Smooth muscle cell (in vitro differentiated cells): ENCODE measurements at regions not wholly inside any gene's neighbourhood (a gene's known extent, or its start where the extent isn't known, plus 50 kb on each side); places are given as distances from the start of the nearest gene placed in this dataset.

Experiments
- DNase-seq: peaks from one replicate; lab custom pipeline; 2025; ENCODE audit not compliant: unreplicated experiment; lab: John Stamatoyannopoulos, UW
- H2AFZ ChIP-seq: fragments of 200-600 bp; sonication (generic); 2 replicates; pipeline ENCODE4 v1.6.0; 2016; ENCODE audit warnings: antibody characterized with exemption, low read depth, mild to moderate bottlenecking
- H3F3A ChIP-seq: fragments of 200-600 bp; sonication (generic); 2 replicates; pipeline ENCODE4 v1.6.0; 2017; ENCODE audit warnings: antibody characterized with exemption, low read depth
- H3K27ac ChIP-seq: fragments of 200-600 bp; sonication (generic); 2 replicates; pipeline ENCODE4 v1.5.1; 2016; ENCODE audit warnings: low read depth, mild to moderate bottlenecking
- H3K27me3 ChIP-seq: fragments of 200-600 bp; sonication (generic); 2 replicates; pipeline ENCODE4 v1.6.1; 2016; ENCODE audit warnings: low read depth, mild to moderate bottlenecking
- H3K36me3 ChIP-seq: fragments of 200-600 bp; sonication (generic); 2 replicates; pipeline ENCODE4 v1.5.1; 2016; ENCODE audit warnings: low read depth
- H3K4me1 ChIP-seq: fragments of 200-600 bp; sonication (generic); 2 replicates; pipeline ENCODE4 v1.5.1; 2016; ENCODE audit warnings: low read depth
- H3K4me2 ChIP-seq: fragments of 200-600 bp; sonication (generic); 2 replicates; pipeline ENCODE4 v1.6.0; 2016; ENCODE audit warnings: mild to moderate bottlenecking
- H3K4me3 ChIP-seq: fragments of 200-600 bp; sonication (generic); 2 replicates; pipeline ENCODE4 v1.5.1; 2016; ENCODE audit warnings: mild to moderate bottlenecking
- H3K79me2 ChIP-seq: fragments of 200-600 bp; sonication (generic); 2 replicates; pipeline ENCODE4 v1.6.0; 2016; ENCODE audit warnings: low read depth, mild to moderate bottlenecking
- H3K9ac ChIP-seq: fragments of 200-600 bp; sonication (generic); 2 replicates; pipeline ENCODE4 v1.6.0; 2016; ENCODE audit warnings: low read depth
- H3K9me3 ChIP-seq: fragments of 200-600 bp; sonication (generic); replicated peaks from 2 replicates; pipeline ENCODE4 v1.5.1; 2016; ENCODE audit warnings: low read depth
- H4K20me1 ChIP-seq: fragments of 200-600 bp; sonication (generic); 2 replicates; pipeline ENCODE4 v1.6.0; 2016; ENCODE audit warnings: low read depth
- WGBS: methylation state at CpG from one replicate; pipeline ENCODE4 v1.1.7; 2016; ENCODE audit warnings: low lambda C conversion rate; 5-methylcytosine and 5-hydroxymethylcytosine counted together
- TF ChIP-seq, protein P1 (sequence below): fragments of 200-600 bp; sonication (generic); IDR thresholded peaks from 2 replicates; pipeline ENCODE4 v1.5.1; 2017; ENCODE audit warnings: borderline replicate concordance, mild to moderate bottlenecking, antibody characterized with exemption; ENCODE audit not compliant: insufficient read depth, poor library complexity, severe bottlenecking

DNA sequence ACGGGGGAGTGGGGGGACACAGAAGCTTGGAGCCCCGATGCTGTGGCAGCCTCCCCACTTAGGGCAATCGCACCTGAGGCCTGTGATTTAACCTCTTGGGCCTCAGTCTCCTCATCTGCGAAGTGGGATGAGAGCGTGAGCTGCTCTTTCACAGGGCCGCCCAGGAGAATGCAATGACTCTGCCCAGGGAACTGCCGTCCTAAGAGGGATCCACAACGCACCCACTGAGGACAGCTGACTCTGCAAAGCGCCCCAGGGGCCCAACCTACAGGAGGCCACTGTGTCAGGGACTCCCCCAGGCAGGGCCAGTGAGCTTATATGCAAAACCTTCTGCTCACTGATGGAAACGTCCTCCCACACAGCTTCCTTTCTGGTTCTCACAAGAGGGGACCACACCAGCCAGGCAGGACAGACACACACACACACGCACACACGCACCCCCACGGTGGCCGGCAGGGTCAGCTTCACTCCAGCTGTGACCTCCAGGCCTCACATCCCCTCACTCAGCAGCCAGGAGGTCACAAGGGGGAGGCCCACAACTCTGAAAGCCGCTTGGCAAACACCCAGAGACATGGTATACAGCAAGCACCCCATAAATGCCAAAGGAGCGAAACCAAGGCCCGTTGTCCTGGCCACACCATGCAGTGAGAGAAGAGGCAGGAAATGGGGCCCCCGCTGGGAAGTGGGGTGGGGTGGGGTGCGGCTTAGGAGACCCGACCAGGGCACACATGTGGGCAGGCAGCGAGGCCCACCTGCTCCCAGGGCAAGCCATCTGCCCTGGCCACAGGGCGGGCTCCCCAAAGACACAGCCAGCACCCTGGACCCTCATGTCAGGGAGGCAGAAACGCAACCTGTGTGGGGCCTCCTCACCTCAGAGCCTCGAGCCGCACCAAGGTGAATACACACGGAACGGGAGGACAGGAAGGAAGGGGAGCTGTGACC is 73.3 kb downstream of the NCOR2 start:
- 91% methylated on average over 27 of the region's 27 CpGs for WGBS
- Histone ChIP-seq H3K4me2 (no peak overlapping the region), H3K36me3 (no peaks in the 10 kb centered on the region), H3K27ac (no peak overlapping the region), H2AFZ (no peak overlapping the region), H3K27me3 (no peaks in the 10 kb centered on the region), H4K20me1 (peaks cover 100% of the 10 kb centered on the region), H3F3A (peaks cover 3% of the 10 kb centered on the region), H3K9ac (no peak overlapping the region), H3K4me3 (no peak overlapping the region), H3K4me1 (no peaks in the 10 kb centered on the region), H3K9me3 (no peaks in the 10 kb centered on the region), H3K79me2 (peaks cover 96% of the 10 kb centered on the region)
- TF ChIP-seq, protein P1, sequence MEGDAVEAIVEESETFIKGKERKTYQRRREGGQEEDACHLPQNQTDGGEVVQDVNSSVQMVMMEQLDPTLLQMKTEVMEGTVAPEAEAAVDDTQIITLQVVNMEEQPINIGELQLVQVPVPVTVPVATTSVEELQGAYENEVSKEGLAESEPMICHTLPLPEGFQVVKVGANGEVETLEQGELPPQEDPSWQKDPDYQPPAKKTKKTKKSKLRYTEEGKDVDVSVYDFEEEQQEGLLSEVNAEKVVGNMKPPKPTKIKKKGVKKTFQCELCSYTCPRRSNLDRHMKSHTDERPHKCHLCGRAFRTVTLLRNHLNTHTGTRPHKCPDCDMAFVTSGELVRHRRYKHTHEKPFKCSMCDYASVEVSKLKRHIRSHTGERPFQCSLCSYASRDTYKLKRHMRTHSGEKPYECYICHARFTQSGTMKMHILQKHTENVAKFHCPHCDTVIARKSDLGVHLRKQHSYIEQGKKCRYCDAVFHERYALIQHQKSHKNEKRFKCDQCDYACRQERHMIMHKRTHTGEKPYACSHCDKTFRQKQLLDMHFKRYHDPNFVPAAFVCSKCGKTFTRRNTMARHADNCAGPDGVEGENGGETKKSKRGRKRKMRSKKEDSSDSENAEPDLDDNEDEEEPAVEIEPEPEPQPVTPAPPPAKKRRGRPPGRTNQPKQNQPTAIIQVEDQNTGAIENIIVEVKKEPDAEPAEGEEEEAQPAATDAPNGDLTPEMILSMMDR: no peak
- DNase-seq: no peak

DNA sequence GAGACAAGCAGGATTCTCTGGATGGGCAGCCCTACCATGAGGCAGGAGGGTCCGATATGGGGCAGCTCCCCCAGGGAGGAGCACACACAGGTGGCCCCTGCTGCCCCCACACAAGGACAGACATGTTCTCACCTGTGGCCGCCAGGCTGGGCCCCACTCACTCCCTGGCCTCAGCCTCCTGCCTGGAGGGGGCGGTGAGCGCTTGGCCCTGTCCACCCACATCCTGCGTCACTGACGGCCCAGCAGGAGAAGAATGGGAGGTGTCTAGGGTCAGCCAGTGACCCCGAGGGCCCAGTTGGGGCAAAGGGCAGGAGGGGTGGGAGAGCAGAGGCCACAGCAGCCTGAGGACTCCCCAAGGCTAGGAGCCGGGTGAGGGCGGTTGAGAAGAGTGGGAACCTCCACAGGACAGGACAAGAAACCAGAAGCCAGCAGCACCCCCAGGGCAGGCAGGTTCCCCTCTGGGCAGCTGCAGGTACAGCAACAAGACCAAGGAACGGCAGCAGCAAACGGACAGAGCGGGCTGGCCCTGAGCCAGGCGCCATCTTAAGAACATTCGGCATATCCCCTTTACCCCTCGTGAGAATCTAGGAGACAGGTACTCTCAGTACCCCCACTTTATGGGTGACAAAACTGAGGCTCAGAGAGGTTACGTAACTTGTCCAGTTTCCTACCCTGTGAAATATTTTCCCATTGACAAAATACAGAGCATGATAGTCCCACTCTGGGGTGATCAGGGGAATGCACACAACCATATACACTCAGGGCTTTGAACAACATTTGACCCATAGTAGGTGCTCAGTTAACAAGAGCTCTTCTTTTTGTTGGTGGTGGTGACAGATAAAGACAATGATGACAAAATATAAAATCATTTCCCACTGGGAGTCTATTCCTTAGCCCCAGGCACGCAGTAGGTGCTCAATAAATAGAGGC is 74.3 kb downstream of the NCOR2 start:
- no peaks in the 10 kb centered on the region for H3K4me1 ChIP-seq
- peaks cover 3% of the 10 kb centered on the region for H3F3A ChIP-seq
- no peak overlapping the region for H3K4me2 ChIP-seq
- H3K27ac ChIP-seq: no peak overlapping the region
- no peaks in the 10 kb centered on the region for H3K36me3 ChIP-seq
- TF ChIP-seq, protein P1: no peak
- DNase-seq: no peak
- no peak overlapping the region for H3K4me3 ChIP-seq
- H3K9me3 ChIP-seq: no peaks in the 10 kb centered on the region
- peaks cover 91% of the 10 kb centered on the region for H3K79me2 ChIP-seq
- 85% methylated on average over 17 of the region's 17 CpGs for WGBS
- no peak overlapping the region for H3K9ac ChIP-seq
- no peaks in the 10 kb centered on the region for H3K27me3 ChIP-seq
- H4K20me1 ChIP-seq: peaks cover 100% of the 10 kb centered on the region
- no peak overlapping the region for H2AFZ ChIP-seq

DNA sequence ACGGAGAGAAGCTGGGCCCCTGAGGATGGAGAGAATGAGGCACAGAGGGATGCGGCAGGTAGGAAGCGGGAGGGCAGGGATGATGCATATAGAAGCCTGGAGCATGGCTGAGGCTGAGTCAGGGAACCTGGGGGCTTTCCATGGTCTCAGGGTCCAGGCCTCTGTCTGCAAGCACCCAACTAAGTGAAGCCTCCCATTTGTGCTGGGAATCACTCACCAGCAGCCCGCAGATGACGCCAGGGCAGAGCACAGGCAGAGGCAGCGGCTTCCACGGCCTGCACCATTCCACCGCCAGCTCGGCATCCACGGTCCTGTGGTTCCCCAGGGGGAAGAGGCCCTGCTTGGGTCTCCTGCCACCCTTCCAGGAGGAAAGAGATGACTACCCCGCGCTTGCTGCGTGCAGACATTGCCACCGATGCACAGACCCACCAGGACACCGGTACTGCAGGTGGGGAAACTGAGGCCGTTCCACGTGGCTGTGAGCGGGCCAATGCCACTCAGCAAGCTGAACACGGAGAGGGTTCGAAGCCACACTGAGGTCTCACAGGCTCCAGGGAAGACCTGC is 75.5 kb downstream of the NCOR2 start:
- Histone ChIP-seq H3K4me1 (no peaks in the 10 kb centered on the region), H3K79me2 (peaks cover 93% of the 10 kb centered on the region)
- 98% methylated on average over 20 of the region's 20 CpGs for WGBS

More for the DNA sequence above, 75.5 kb downstream of the NCOR2 start:
- peaks cover 6% of the 10 kb centered on the region for H3F3A ChIP-seq
- no peak for DNase-seq
- H3K27me3 ChIP-seq: no peaks in the 10 kb centered on the region
- no peaks in the 10 kb centered on the region for H3K9me3 ChIP-seq
- no peaks in the 10 kb centered on the region for H3K36me3 ChIP-seq
- TF ChIP-seq, protein P1: no peak
- no peak overlapping the region for H3K4me2 ChIP-seq
- peaks cover 100% of the 10 kb centered on the region for H4K20me1 ChIP-seq
- no peak overlapping the region for H3K4me3 ChIP-seq
- H2AFZ ChIP-seq: no peak overlapping the region
- H3K27ac ChIP-seq: no peak overlapping the region
- no peak overlapping the region for H3K9ac ChIP-seq
